ENCODE measurements at regions not wholly inside any gene's neighbourhood (a gene's known extent, or its start where the extent isn't known, plus 50 kb on each side); places are given as distances from the start of the nearest gene placed in this dataset.

DNA sequence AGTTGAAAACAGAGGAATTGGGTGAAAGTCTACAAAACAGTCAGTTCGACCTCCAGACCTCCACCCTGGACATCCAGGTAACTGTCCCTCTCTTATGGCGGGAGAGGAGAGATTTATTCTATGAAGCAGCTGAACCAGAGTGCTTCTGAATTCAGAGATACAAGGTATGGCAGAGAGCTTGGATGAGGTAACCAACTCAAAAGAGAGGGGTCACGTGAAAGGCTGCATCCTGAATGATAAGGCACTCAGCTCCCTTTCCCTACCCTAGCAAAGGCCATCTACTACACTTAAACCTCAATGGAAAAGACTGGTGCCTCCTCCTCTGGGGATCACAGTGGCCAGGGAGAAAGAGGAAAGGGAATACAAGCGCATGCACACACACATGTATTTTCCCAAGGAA, 88.4 kb upstream of the KCNA3 start:
- no peak for DNase-seq

DNA sequence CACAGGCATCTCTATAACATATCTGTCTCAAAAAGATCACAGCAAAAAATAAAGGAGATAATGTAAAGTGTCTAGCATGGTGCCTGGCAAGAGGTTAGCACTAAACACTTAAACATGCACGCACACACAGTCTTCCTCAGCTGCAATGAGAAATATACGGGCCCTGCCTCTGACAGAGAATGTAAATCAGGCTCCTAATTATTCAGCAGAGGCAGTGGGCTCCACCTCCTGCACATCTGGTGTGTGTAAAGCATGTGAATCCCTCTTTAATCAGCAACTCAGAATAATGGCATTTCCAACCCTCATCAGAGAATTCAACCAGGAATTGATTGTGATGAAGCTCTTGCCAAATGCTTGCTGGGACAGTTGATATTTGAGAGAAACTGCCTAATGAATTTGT, 85.6 kb upstream of the KCNA3 start:
- no peak for DNase-seq

DNA sequence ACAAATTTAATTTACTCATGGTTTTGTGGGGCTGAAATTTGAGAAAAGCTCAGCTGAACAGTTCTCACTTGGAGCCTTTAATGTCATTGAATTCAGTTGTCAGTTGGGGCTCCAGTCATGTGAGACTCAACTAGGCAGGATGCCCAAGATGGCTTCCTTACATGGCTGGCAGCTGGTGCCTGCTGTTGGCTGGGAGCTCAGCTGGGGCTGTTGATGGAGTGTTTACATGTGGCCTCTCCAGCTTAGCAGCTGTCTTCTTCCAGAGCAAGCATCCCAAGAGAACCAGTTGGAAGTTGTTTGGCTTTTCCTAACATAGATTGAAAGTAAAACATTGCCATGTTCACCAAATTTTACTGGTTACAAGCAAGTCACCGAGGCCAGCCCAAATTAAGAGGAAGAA, 81.8 kb upstream of the KCNA3 start:
- peak; percentile 76 for DNase-seq

DNA sequence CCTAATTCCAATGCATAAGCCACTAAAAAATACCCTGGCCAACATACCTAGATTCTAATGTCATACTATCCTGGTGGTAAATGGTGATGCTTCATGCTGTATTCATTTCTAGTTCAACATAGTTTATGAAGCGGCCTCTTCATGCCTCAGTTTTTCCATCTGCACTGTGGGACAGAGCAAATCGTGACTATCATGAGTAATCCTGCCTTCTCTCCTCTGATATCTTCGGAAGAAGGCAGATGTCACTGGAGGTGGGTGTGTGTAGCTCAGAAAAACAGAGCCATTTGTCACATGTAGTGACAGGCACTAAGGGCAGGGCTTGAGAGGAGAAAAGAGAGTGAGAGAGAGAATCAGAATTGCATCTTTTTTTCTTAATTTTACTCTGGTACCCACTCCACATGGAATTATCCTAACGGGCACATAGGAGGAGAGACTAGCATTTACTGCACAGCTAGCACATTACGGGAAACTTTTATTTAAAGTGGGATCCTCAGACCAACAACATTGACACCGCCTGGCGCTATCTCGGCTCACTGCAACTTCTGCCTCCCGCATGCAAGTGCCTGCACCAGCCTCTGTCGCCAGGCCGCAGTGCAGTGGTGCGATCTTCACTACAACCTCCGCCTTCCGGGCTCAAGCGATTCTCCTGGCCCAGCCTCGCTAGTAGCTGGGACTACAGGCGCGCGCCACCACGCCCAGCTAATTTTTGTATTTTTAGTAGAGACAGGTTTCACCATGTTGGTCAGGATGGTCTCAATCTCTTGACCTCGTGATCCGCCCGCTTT, 78.4 kb upstream of the KCNA3 start:
- no peak for DNase-seq

DNA sequence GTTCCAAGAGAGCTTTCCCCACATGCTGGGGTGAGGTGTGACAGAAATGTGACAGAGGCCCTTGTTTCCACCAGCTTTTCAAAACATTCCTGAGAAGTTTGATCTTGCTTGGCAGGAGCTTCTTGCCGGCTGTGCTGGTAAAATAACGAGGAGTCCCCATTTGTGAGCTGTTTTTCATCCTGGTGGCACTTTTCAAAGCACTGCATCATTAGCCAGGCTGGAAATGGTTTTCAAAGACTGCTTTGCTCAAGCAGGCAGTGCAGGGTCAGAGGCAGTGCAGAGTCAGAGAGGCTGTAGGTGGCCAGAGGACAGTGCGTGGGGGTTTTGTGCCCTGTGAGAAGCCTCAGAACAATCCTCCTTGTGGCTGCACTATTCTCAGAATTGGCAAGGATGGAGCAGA, 75.8 kb upstream of the KCNA3 start:
- no peak for DNase-seq

DNA sequence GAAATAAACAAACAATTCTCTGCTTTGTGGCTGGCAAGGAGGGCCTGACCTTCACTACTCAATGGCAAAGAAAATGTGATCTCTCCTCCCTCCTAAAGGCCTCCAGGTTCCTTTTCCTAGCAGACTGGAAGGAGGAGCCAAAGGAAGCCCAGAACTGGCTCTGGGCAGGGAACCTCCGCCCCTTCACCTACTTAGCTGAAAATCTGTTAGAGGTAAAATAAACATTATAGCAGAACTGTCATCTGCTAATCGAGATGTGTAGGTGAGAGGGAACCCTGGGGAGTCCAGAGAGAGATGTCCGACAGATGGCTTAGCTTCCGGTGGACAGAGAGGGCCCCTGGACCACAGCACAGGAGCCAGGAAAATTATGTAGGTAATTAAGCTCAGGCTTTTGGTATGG, 75.2 kb upstream of the KCNA3 start:
- no peak for DNase-seq

DNA sequence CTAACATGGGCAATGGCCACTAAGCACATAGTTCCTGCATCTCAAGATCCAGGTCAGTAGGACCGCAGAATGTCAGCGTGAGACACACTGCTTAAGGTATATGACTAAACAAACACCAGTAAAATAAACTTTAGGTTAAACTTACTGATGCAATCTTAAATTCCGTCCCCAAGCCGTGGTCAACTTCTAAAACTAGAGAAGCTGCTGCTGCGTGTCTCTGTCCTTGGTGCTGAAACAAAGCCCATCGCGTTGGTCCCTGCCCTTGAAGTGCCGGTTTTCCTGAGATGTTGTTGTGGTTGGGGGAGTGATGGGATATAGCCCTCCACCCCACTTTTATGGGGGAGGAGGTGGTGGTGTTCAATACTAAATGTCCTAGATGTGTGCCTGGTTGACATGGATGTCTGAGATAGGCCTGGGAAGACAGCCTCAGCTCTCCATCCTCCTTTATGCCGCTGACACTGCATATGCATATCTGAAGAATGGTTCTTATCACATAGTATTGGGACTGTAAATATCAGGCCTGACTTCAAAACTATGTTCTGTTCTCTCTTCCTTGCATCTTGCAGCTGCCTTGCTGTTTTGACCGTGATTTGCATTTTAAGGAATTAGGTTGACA, 72.0 kb upstream of the KCNA3 start:
- no peak for DNase-seq

DNA sequence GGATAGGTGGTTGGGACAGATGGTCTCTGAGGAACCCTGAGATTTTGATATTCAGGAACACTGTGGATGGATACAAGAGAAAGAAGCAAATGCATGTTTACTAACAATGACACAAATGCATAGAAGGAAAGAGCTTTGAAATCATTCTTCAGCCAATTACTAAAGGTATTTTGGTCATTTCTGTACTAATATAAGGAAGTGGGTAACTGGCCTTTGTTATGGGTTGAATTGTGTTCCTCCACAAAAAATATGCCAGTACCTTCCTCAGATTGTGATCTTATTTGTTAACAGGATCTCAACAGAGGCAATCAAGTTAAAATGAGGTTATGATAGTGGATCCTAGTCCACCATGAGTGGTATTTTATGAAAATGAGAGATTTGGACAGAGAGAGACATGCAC, 68.7 kb upstream of the KCNA3 start:
- no peak for DNase-seq

DNA sequence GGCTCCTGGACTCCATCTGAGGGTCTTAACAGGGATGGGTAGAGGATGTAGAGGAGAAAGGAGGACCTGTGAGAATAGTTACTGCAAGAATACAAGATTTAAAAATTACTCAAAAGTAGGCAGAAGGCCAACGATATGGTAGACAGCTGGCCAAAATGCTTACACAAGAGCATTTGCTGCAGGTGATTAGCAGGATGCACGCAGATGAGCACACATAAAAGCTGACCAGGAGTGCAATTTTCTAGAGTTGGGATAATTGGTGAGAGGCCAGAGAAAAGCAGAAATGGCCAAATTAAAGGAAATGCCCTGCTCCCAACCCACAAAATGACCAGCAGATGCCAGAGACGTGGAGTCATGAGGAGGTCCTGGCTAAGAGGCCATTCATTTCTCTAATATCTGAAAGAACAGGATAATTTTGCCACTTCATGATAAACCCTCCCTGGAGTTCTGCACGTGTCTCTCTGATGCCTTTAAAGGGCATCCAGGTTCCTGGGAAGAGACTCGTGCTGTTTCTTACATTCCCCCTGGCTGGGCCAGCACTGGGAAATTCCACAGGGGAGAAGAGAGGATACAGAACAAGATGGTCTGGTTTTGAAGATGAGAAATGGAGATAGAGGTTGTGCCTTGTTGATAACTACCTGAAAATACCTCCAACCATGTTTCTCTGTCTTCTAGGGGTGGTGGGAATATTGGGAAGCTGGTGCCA, 62.3 kb upstream of the KCNA3 start:
- DNase-seq = no peak

DNA sequence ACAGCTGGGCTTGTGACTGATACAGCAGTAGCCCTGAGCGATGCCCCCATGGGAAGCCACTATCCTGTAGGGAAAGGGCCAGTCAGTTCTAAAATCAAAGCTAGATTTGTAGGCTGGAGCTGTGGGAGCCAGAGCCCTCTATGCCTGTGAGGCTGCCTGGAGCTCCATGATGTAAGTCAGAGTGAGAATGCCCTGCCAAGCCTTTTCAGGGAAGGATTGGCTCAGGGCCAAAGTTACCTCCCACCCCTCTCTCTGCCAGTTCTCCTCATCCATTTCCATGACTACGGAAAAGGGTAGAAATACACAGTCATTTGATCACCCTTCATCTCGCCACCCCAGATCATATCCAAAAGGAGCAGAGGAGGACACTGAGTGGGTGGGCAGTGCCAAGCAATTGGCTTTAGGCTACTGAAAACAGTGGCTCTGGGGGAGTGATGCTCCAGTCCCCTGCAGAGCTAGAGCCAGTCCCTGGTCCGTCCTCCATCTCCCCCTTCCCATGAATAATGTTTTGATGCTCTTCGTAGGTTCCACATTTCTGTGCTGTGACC, 59.5 kb upstream of the KCNA3 start:
- no peak for DNase-seq

DNA sequence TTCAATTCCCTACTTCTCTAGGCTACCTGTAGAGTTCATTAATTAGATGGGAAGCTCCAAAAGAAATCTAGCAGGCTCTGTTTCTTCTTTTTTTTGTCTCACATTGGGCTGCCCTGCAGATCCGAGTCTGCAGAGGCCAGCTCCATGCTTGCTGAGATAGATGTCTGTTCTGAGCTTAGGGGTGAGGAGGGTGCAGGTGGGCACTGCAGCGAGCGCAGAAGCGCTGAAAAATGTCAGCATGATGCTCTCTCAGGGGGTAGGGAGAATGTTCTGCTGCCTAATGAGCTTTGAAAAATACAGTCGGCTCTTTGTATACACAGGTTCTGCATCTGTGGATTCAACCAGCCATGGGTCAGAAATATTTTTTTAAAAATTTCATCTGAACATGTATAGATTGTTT, 56.8 kb upstream of the KCNA3 start:
- DNase-seq = no peak

DNA sequence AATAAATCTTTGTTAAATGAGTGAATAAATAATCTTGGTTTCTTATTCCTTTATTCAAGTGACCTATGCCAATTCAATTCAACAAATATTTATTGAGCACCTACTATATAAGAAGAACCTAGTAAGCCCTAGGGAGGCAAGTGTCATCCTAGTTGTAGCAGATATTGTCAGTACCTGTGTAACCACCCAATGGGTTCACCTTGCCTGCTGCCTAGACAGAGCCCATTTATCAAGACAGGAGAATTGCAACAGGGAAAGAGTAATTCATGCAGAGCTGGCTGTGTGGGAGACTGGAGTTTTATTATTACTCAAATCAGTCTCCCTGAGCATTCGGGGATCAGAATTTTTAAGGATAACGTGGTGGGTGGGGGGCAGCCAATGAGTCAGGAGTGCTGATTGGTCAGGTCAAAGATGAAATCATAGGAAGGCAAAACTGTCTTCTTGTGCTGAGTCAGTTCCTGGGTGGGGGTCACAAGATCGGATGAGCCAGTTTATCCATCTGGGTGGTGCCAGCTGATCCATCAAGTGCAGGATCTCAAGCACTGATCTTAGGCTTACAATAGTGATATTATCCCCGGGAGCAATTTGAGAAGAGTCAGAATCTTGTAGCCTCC, 53.8 kb upstream of the KCNA3 start:
- no peak for DNase-seq

DNA sequence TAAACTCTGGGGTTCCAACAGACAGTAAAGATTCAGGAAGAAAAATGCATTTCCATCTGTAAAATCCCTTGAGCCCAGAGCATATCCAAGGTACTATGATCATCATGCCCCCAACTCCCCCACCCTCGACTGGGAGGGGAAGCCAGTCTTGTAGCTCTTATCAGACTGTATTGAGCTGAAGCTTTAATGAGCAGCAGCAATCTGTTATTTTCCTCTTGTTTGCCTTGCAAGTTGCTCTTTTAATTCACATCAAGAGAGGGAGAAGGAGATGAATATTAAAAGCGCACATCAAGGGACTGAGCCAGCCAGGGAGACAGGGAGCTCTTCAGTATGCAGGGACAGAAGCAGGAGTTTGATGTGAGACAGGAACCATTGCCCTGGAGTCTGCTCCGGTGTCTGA, 52.5 kb upstream of the KCNA3 start:
- no peak for DNase-seq

DNA sequence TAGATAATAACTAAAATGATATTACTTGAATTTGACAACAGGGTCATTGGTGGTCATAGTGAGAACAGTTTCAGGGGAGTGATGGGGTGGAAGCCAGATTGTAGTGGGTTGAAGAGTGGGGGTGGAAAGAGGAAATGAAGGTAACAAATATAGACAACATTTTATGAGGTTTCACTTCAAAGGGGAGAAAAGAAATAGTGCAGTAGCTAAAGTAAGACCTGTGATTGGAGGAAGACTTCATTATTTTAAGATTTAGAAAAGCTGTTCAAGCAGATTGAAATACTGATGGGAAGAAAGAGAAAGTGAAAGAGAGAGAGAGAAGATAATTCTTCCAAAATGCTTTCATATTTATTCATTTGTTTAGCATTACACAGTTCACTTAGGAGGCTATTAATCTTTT, 52.0 kb upstream of the KCNA3 start:
- DNase-seq = no peak

All from NCI-H2029 treated with DMSO at 0.1 percent for 48 hours (cell line).